ENCODE measurements at regions not wholly inside any gene's neighbourhood (a gene's known extent, or its start where the extent isn't known, plus 50 kb on each side); places are given as distances from the start of the nearest gene placed in this dataset.

GRCh38 chr6:54020334-54020733 is 90.9 kb upstream of the MLIP start:
- Mint-ChIP-seq H3K36me3 (ENCODE audit: low read depth) (no peaks in the 10 kb centered on the region), H3K27me3 (ENCODE audit: low read depth) (no peaks in the 10 kb centered on the region), H3K4me3 (no peak overlapping the region), H3K9me3 (no peaks in the 10 kb centered on the region), H3K4me1 (ENCODE audit: low read depth) (no peaks in the 10 kb centered on the region), H3K27ac (no peak overlapping the region)

- Mint-ChIP-seq H3K27ac (no peak overlapping the region), H3K4me1 (ENCODE audit: low read depth) (no peaks in the 10 kb centered on the region), H3K9me3 (no peaks in the 10 kb centered on the region), H3K4me3 (no peak overlapping the region), H3K36me3 (ENCODE audit: low read depth) (no peaks in the 10 kb centered on the region), H3K27me3 (ENCODE audit: low read depth) (no peaks in the 10 kb centered on the region)
Observed at GRCh38 chr6:54026652-54027400, 84.4 kb upstream of the MLIP start.

GRCh38 chr6:54028170-54028569 is 83.1 kb upstream of the MLIP start:
- Mint-ChIP-seq H3K4me3 (no peak overlapping the region), H3K9me3 (no peaks in the 10 kb centered on the region), H3K4me1 (ENCODE audit: low read depth) (no peaks in the 10 kb centered on the region), H3K27ac (no peak overlapping the region), H3K27me3 (ENCODE audit: low read depth) (no peaks in the 10 kb centered on the region), H3K36me3 (ENCODE audit: low read depth) (no peaks in the 10 kb centered on the region)

- Mint-ChIP-seq H3K4me3 (no peak overlapping the region), H3K36me3 (ENCODE audit: low read depth) (no peaks in the 10 kb centered on the region), H3K27me3 (ENCODE audit: low read depth) (no peaks in the 10 kb centered on the region), H3K27ac (no peak overlapping the region), H3K4me1 (ENCODE audit: low read depth) (no peaks in the 10 kb centered on the region), H3K9me3 (no peaks in the 10 kb centered on the region)
Observed at GRCh38 chr6:54029187-54029586, 82.1 kb upstream of the MLIP start.

GRCh38 chr6:54031169-54031568 is 80.1 kb upstream of the MLIP start:
- no peaks in the 10 kb centered on the region for H3K27me3 Mint-ChIP-seq (ENCODE audit: low read depth)
- H3K9me3 Mint-ChIP-seq: no peaks in the 10 kb centered on the region
- no peaks in the 10 kb centered on the region for H3K36me3 Mint-ChIP-seq (ENCODE audit: low read depth)

GRCh38 chr6:54037277-54037779 is 73.9 kb upstream of the MLIP start:
- Mint-ChIP-seq H3K4me1 (ENCODE audit: low read depth) (no peaks in the 10 kb centered on the region), H3K36me3 (ENCODE audit: low read depth) (no peaks in the 10 kb centered on the region), H3K9me3 (no peaks in the 10 kb centered on the region), H3K4me3 (no peak overlapping the region), H3K27me3 (ENCODE audit: low read depth) (no peaks in the 10 kb centered on the region), H3K27ac (no peak overlapping the region)

More at GRCh38 chr6:54031169-54031568, 80.1 kb upstream of the MLIP start:
- Mint-ChIP-seq H3K27ac (no peak overlapping the region), H3K4me3 (no peak overlapping the region), H3K4me1 (ENCODE audit: low read depth) (no peaks in the 10 kb centered on the region)

GRCh38 chr6:54040545-54040944 is 70.7 kb upstream of the MLIP start:
- H3K4me1 Mint-ChIP-seq (ENCODE audit: low read depth): no peaks in the 10 kb centered on the region
- H3K4me3 Mint-ChIP-seq: no peak overlapping the region
- H3K27ac Mint-ChIP-seq: no peak overlapping the region
- H3K9me3 Mint-ChIP-seq: no peaks in the 10 kb centered on the region
- H3K36me3 Mint-ChIP-seq (ENCODE audit: low read depth): no peaks in the 10 kb centered on the region
- no peaks in the 10 kb centered on the region for H3K27me3 Mint-ChIP-seq (ENCODE audit: low read depth)

- H3K36me3 Mint-ChIP-seq (ENCODE audit: low read depth): no peaks in the 10 kb centered on the region
- no peak overlapping the region for H3K4me3 Mint-ChIP-seq
- no peaks in the 10 kb centered on the region for H3K27me3 Mint-ChIP-seq (ENCODE audit: low read depth)
- H3K4me1 Mint-ChIP-seq (ENCODE audit: low read depth): no peaks in the 10 kb centered on the region
- H3K27ac Mint-ChIP-seq: no peak overlapping the region
- H3K9me3 Mint-ChIP-seq: no peaks in the 10 kb centered on the region
Observed at GRCh38 chr6:54041239-54041638, 70.0 kb upstream of the MLIP start.

GRCh38 chr6:54043360-54043759 is 67.9 kb upstream of the MLIP start:
- no peak overlapping the region for H3K4me3 Mint-ChIP-seq
- H3K36me3 Mint-ChIP-seq (ENCODE audit: low read depth): no peaks in the 10 kb centered on the region
- no peaks in the 10 kb centered on the region for H3K4me1 Mint-ChIP-seq (ENCODE audit: low read depth)
- H3K27ac Mint-ChIP-seq: no peak overlapping the region
- H3K9me3 Mint-ChIP-seq: no peaks in the 10 kb centered on the region
- H3K27me3 Mint-ChIP-seq (ENCODE audit: low read depth): no peaks in the 10 kb centered on the region

- no peaks in the 10 kb centered on the region for H3K9me3 Mint-ChIP-seq
- H3K27me3 Mint-ChIP-seq (ENCODE audit: low read depth): no peaks in the 10 kb centered on the region
- H3K36me3 Mint-ChIP-seq (ENCODE audit: low read depth): no peaks in the 10 kb centered on the region
- H3K4me3 Mint-ChIP-seq: no peak overlapping the region
- H3K27ac Mint-ChIP-seq: no peak overlapping the region
- no peaks in the 10 kb centered on the region for H3K4me1 Mint-ChIP-seq (ENCODE audit: low read depth)
Observed at GRCh38 chr6:54044059-54044458, 67.2 kb upstream of the MLIP start.

- no peak overlapping the region for H3K27ac Mint-ChIP-seq
- H3K4me3 Mint-ChIP-seq: no peak overlapping the region
- no peaks in the 10 kb centered on the region for H3K9me3 Mint-ChIP-seq
- peaks cover 3% of the 10 kb centered on the region for H3K27me3 Mint-ChIP-seq (ENCODE audit: low read depth)
- H3K4me1 Mint-ChIP-seq (ENCODE audit: low read depth): no peaks in the 10 kb centered on the region
- H3K36me3 Mint-ChIP-seq (ENCODE audit: low read depth): no peaks in the 10 kb centered on the region
Observed at GRCh38 chr6:54048782-54049181, 62.5 kb upstream of the MLIP start.

GRCh38 chr6:54050750-54051149 is 60.5 kb upstream of the MLIP start:
- Mint-ChIP-seq H3K4me1 (ENCODE audit: low read depth) (no peaks in the 10 kb centered on the region), H3K36me3 (ENCODE audit: low read depth) (no peaks in the 10 kb centered on the region), H3K4me3 (no peak overlapping the region), H3K27me3 (ENCODE audit: low read depth) (peaks cover 3% of the 10 kb centered on the region), H3K27ac (no peak overlapping the region), H3K9me3 (no peaks in the 10 kb centered on the region)

GRCh38 chr6:54053881-54054391 is 57.3 kb upstream of the MLIP start:
- H3K27ac Mint-ChIP-seq: no peak overlapping the region

GRCh38 chr6:54056105-54056504 is 55.1 kb upstream of the MLIP start:
- H3K4me1 Mint-ChIP-seq (ENCODE audit: low read depth): no peaks in the 10 kb centered on the region
- no peak overlapping the region for H3K4me3 Mint-ChIP-seq
- peaks cover 3% of the 10 kb centered on the region for H3K27me3 Mint-ChIP-seq (ENCODE audit: low read depth)
- no peaks in the 10 kb centered on the region for H3K36me3 Mint-ChIP-seq (ENCODE audit: low read depth)
- H3K27ac Mint-ChIP-seq: no peak overlapping the region
- no peaks in the 10 kb centered on the region for H3K9me3 Mint-ChIP-seq

More at GRCh38 chr6:54053881-54054391, 57.3 kb upstream of the MLIP start:
- Mint-ChIP-seq H3K9me3 (no peaks in the 10 kb centered on the region), H3K36me3 (ENCODE audit: low read depth) (no peaks in the 10 kb centered on the region), H3K4me3 (no peak overlapping the region), H3K27me3 (ENCODE audit: low read depth) (peaks cover 3% of the 10 kb centered on the region), H3K4me1 (ENCODE audit: low read depth) (no peaks in the 10 kb centered on the region)

- Mint-ChIP-seq H3K36me3 (ENCODE audit: low read depth) (no peaks in the 10 kb centered on the region), H3K4me1 (ENCODE audit: low read depth) (no peaks in the 10 kb centered on the region), H3K4me3 (no peak overlapping the region), H3K9me3 (no peaks in the 10 kb centered on the region), H3K27ac (no peak overlapping the region), H3K27me3 (ENCODE audit: low read depth) (peaks cover under 1% of the 10 kb centered on the region)
Observed at GRCh38 chr6:54057058-54057457, 54.2 kb upstream of the MLIP start.
